Stimulated activated naive CD8-positive, alpha-beta T cell treated with anti-CD3 and anti-CD28 coated beads, Interleukin-15, Interleukin-2, amounts not matched to agents 100 ng/mL and 50 ng/mL, for 24 hours (primary cell): ENCODE measurements at regions not wholly inside any gene's neighbourhood (a gene's known extent, or its start where the extent isn't known, plus 50 kb on each side); places are given as distances from the start of the nearest gene placed in this dataset.

Experiments used
- H3K27ac Mint-ChIP-seq: one replicate; pipeline ENCODE4 v1.8.0; 2021; ENCODE audit warnings: mild to moderate bottlenecking, mixed read lengths
- H3K27me3 Mint-ChIP-seq: one replicate; pipeline ENCODE4 v1.8.0; 2021; ENCODE audit warnings: mixed read lengths
- H3K36me3 Mint-ChIP-seq: one replicate; pipeline ENCODE4 v1.8.0; 2021; ENCODE audit warnings: low read depth, mixed read lengths
- H3K4me1 Mint-ChIP-seq: one replicate; pipeline ENCODE4 v1.8.0; 2021; ENCODE audit warnings: low read depth, mixed read lengths
- H3K4me3 Mint-ChIP-seq: one replicate; pipeline ENCODE4 v1.8.0; 2021; ENCODE audit warnings: mild to moderate bottlenecking, mixed read lengths
- H3K9me3 Mint-ChIP-seq: one replicate; pipeline ENCODE4 v1.8.0; 2021; ENCODE audit warnings: mixed read lengths

- Mint-ChIP-seq H3K27ac (no peak overlapping the region), H3K36me3 (no peaks in the 10 kb centered on the region), H3K9me3 (no peaks in the 10 kb centered on the region), H3K4me1 (peaks cover 5% of the 10 kb centered on the region), H3K27me3 (no peaks in the 10 kb centered on the region), H3K4me3 (no peak overlapping the region)
Measured at GRCh38 chr17:69719474-69720048, 305.1 kb downstream of the MAP2K6 start.

GRCh38 chr17:69722518-69722917, 308.0 kb downstream of the MAP2K6 start:
- H3K27me3 Mint-ChIP-seq, result peaks cover 4% of the 10 kb centered on the region
- no peaks in the 10 kb centered on the region for H3K4me1 Mint-ChIP-seq
- no peaks in the 10 kb centered on the region for H3K36me3 Mint-ChIP-seq
- no peak overlapping the region for H3K27ac Mint-ChIP-seq
- no peak overlapping the region for H3K4me3 Mint-ChIP-seq
- H3K9me3 Mint-ChIP-seq, result no peaks in the 10 kb centered on the region

GRCh38 chr17:69723316-69723715, 308.8 kb downstream of the MAP2K6 start:
- no peak overlapping the region for H3K27ac Mint-ChIP-seq

GRCh38 chr17:69723741-69724140, 309.2 kb downstream of the MAP2K6 start:
- Mint-ChIP-seq H3K27me3 (peaks cover 4% of the 10 kb centered on the region), H3K36me3 (no peaks in the 10 kb centered on the region), H3K27ac (no peak overlapping the region), H3K9me3 (no peaks in the 10 kb centered on the region), H3K4me3 (no peak overlapping the region), H3K4me1 (no peaks in the 10 kb centered on the region)

More at GRCh38 chr17:69723316-69723715, 308.8 kb downstream of the MAP2K6 start:
- Mint-ChIP-seq H3K4me3 (no peak overlapping the region), H3K27me3 (peaks cover 4% of the 10 kb centered on the region), H3K36me3 (no peaks in the 10 kb centered on the region), H3K9me3 (no peaks in the 10 kb centered on the region), H3K4me1 (no peaks in the 10 kb centered on the region)

GRCh38 chr17:69724238-69724637, 309.7 kb downstream of the MAP2K6 start:
- Mint-ChIP-seq H3K27me3 (peaks cover 4% of the 10 kb centered on the region), H3K4me1 (no peaks in the 10 kb centered on the region), H3K9me3 (no peaks in the 10 kb centered on the region), H3K36me3 (no peaks in the 10 kb centered on the region), H3K27ac (no peak overlapping the region), H3K4me3 (no peak overlapping the region)

- Mint-ChIP-seq H3K4me1 (no peaks in the 10 kb centered on the region), H3K4me3 (no peak overlapping the region), H3K27me3 (peaks cover 4% of the 10 kb centered on the region), H3K9me3 (no peaks in the 10 kb centered on the region), H3K27ac (no peak overlapping the region), H3K36me3 (no peaks in the 10 kb centered on the region)
Measured at GRCh38 chr17:69725146-69725545, 310.6 kb downstream of the MAP2K6 start.

- no peaks in the 10 kb centered on the region for H3K36me3 Mint-ChIP-seq
- H3K4me3 Mint-ChIP-seq, result no peak overlapping the region
- H3K27me3 Mint-ChIP-seq, result peaks cover 4% of the 10 kb centered on the region
- no peak overlapping the region for H3K27ac Mint-ChIP-seq
- H3K4me1 Mint-ChIP-seq, result no peaks in the 10 kb centered on the region
- H3K9me3 Mint-ChIP-seq, result no peaks in the 10 kb centered on the region
Measured at GRCh38 chr17:69728816-69729215, 314.3 kb downstream of the MAP2K6 start.

- Mint-ChIP-seq H3K4me1 (no peaks in the 10 kb centered on the region), H3K27me3 (peaks cover 3% of the 10 kb centered on the region), H3K9me3 (no peaks in the 10 kb centered on the region), H3K4me3 (no peak overlapping the region), H3K36me3 (no peaks in the 10 kb centered on the region), H3K27ac (no peak overlapping the region)
Measured at GRCh38 chr17:69729944-69730343, 315.4 kb downstream of the MAP2K6 start.

- Mint-ChIP-seq H3K27ac (no peak overlapping the region), H3K4me1 (no peaks in the 10 kb centered on the region), H3K36me3 (no peaks in the 10 kb centered on the region), H3K9me3 (peaks cover 7% of the 10 kb centered on the region), H3K27me3 (no peaks in the 10 kb centered on the region), H3K4me3 (no peak overlapping the region)
Measured at GRCh38 chr17:69732272-69732918, 317.9 kb downstream of the MAP2K6 start.

- no peak overlapping the region for H3K27ac Mint-ChIP-seq
- H3K4me1 Mint-ChIP-seq, result no peaks in the 10 kb centered on the region
- H3K9me3 Mint-ChIP-seq, result peaks cover 12% of the 10 kb centered on the region
- H3K27me3 Mint-ChIP-seq, result no peaks in the 10 kb centered on the region
- H3K36me3 Mint-ChIP-seq, result no peaks in the 10 kb centered on the region
- H3K4me3 Mint-ChIP-seq, result no peak overlapping the region
Measured at GRCh38 chr17:69733171-69734012, 318.9 kb downstream of the MAP2K6 start.

GRCh38 chr17:69734656-69735055, 320.2 kb downstream of the MAP2K6 start:
- H3K27ac Mint-ChIP-seq, result no peak overlapping the region
- no peaks in the 10 kb centered on the region for H3K36me3 Mint-ChIP-seq
- no peaks in the 10 kb centered on the region for H3K4me1 Mint-ChIP-seq
- H3K9me3 Mint-ChIP-seq, result peaks cover 14% of the 10 kb centered on the region
- H3K4me3 Mint-ChIP-seq, result no peak overlapping the region
- no peaks in the 10 kb centered on the region for H3K27me3 Mint-ChIP-seq

GRCh38 chr17:69735285-69735684, 320.8 kb downstream of the MAP2K6 start:
- H3K36me3 Mint-ChIP-seq, result no peaks in the 10 kb centered on the region
- no peak overlapping the region for H3K4me3 Mint-ChIP-seq
- no peaks in the 10 kb centered on the region for H3K4me1 Mint-ChIP-seq
- no peaks in the 10 kb centered on the region for H3K27me3 Mint-ChIP-seq
- peaks cover 18% of the 10 kb centered on the region for H3K9me3 Mint-ChIP-seq
- H3K27ac Mint-ChIP-seq, result no peak overlapping the region

GRCh38 chr17:69743091-69743490, 328.6 kb downstream of the MAP2K6 start:
- no peaks in the 10 kb centered on the region for H3K36me3 Mint-ChIP-seq

GRCh38 chr17:69744512-69745070, 330.1 kb downstream of the MAP2K6 start:
- peaks cover 8% of the 10 kb centered on the region for H3K9me3 Mint-ChIP-seq
- H3K27me3 Mint-ChIP-seq, result no peaks in the 10 kb centered on the region
- H3K4me1 Mint-ChIP-seq, result no peaks in the 10 kb centered on the region
- H3K27ac Mint-ChIP-seq, result no peak overlapping the region
- H3K36me3 Mint-ChIP-seq, result no peaks in the 10 kb centered on the region
- no peak overlapping the region for H3K4me3 Mint-ChIP-seq

More at GRCh38 chr17:69743091-69743490, 328.6 kb downstream of the MAP2K6 start:
- Mint-ChIP-seq H3K4me1 (no peaks in the 10 kb centered on the region), H3K4me3 (no peak overlapping the region), H3K27ac (no peak overlapping the region), H3K27me3 (no peaks in the 10 kb centered on the region), H3K9me3 (peaks cover 13% of the 10 kb centered on the region)

GRCh38 chr17:69749911-69750310, 325.1 kb upstream of the KCNJ16 start:
- H3K9me3 Mint-ChIP-seq, result no peaks in the 10 kb centered on the region
- H3K4me3 Mint-ChIP-seq, result no peak overlapping the region
- no peaks in the 10 kb centered on the region for H3K4me1 Mint-ChIP-seq
- H3K36me3 Mint-ChIP-seq, result no peaks in the 10 kb centered on the region
- H3K27ac Mint-ChIP-seq, result no peak overlapping the region
- no peaks in the 10 kb centered on the region for H3K27me3 Mint-ChIP-seq
